Ecto neural progenitor cell (in vitro differentiated cells): ENCODE measurements at regions not wholly inside any gene's neighbourhood (a gene's known extent, or its start where the extent isn't known, plus 50 kb on each side); places are given as distances from the start of the nearest gene placed in this dataset.
"Not testable (repeated sequence)": the region's sequence is repeated elsewhere in the genome, so short reads cannot be mapped to it uniquely, and the experiment has no call there.

Source experiments
- DNase-seq: peaks from one replicate; pipeline ENCODE4 v3.0.0-alpha.2; 2018; ENCODE audit warnings: low spot score

DNA sequence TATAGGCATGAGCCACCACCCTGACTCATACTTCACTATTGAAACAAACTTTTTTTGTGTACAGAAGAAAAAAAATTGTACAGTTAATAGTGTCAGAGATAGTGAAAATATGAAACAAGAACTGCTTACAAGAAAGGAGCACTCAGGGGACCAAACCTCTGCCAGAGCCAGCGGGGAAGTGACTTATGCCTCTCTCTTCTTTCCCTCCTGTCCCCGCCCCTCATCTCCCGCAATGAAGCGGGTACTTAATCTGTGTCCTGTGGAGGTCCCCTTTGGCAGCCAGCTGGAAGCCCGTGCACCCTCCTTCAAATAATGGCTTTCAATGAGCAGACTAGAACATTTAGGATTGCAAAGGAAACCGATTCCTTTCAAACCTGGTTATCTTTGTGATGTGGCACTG is 51.5 kb downstream of the PPIAL4A start:
- not testable (repeated sequence) for DNase-seq

DNA sequence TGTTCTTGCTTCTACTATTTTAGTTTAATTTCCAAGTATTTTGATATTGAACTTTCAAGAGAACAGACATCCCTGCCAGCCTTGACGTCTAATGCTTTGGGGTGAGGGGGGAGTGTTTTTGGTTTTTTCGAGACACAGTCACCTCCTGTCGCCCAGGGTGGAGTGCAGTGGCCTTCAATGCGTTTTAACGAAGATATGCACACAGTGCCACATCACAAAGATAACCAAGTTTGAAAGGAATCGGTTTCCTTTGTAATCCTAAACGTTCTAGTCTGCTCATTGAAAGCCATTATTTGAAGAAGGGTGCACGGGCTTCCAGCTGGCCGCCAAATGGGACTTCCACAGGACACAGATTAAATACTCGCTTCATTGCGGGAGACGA is 52.3 kb downstream of the PPIAL4A start:
- DNase-seq: not testable (repeated sequence)

DNA sequence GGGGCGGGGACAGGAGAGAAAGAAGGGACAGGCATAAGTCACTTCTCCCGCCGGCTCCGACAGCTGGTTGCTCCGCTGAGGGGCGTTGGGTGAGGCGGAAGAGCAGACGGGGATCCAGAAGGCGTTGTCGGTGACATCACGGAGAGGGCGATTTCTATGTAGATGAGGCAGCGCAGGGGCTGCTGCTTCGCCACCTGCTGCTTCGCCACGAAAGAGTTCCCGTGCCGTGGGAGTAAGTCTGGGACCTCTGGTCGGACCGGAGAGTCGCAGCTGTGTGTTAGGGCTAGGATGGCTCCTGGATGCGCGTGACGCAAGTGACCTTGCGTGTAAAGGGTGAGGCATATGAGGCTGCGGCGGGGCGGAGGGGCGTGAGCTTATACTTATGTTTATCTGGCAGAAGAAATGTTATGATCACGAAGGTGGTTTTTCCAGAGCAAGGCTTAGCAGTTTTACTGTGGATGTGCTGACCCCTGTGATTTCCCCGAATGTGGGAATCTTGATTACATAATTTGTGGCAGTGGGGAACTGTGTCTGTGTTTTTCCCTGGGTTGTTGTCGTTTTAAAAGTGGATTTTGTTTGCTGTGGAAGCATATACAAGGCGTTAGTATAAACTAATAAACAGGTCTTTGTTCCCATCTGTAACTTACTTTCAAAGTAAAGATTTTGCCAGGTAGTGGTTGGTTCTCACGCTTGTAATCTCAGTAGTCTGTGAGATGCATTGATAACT is 52.8 kb downstream of the PPIAL4A start:
- DNase-seq: peak; percentile 83

DNA sequence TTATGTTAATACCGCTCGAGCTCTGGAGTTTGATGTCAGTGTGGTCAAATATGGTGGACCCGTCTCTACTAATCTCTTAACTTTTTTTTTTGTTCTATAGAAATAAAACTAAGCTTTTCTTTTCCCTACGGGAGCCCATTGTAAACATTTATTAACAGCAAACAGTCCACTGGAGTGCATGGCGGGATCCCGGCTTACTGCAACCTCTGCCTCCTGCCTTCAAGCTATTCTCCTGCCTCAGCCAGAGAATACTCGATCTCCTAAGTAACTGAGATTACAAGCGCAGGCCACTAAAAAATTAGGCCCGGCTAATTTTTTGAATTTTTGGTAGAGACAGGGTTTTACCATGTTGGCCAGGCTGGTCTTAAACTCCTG is 53.4 kb downstream of the PPIAL4A start:
- DNase-seq: not testable (repeated sequence)

DNA sequence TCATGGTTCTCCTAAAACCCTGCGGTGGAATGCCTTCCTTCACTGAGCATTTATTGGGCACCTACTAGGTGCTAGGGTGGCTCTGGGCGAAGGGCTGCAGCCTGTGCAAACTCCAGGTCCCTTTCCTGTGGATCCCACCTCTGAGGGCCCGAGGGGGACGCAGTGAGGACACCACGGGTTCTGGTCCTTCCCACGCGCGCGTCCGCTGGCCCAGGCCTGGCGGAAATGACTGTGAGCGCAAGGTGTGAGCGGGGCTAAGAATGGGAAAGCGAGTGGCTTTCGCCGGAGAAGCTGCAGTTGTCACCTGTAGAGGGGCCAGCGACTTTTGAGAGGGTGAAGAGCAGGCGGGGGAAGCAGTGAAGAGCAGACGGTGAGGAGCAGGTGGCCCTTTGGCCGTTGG is 55.1 kb downstream of the PPIAL4A start:
- not testable (repeated sequence) for DNase-seq

GRCh38 chr1:120945122-120945521 is 55.6 kb downstream of the PPIAL4A start:
- DNase-seq: not testable (repeated sequence)

DNA sequence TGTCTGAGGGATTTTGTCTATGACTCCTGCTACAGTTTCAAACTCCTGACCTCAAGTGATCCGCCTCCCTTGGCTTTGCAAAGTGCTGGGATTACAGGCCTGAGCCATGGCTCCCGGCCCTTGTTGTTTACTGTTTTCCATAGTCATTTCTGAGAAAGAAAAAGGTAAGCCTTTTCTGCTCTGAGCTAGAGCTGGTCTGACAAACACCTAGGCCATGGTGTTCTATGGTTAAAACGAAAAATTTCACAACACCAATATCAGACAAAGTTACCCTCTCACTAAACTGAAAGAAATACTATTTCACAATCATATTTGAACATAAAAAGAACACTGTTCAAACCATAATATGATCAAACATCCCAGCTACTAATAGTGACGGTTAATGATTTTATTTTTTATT is 57.5 kb downstream of the PPIAL4A start:
- not testable (repeated sequence) for DNase-seq

DNA sequence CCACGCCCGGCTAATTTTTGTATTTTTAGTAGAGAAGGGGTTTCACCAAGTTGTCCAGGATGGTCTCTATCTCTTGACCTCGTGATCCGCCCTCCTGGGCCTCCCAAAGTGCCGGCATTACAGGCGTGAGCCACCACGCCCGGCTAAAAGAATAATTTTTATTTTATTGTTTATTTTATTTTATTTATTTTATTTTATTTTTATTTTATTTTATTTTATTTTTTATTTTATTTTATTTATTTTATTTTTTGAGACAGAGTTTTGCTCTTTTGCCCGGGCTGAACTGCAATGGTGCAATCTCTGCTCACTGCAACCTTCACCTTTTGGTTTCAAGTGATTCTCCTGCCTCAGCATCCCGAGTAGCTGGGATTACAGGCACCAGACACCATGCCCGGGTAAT is 60.2 kb downstream of the PPIAL4A start:
- not testable (repeated sequence) for DNase-seq

DNA sequence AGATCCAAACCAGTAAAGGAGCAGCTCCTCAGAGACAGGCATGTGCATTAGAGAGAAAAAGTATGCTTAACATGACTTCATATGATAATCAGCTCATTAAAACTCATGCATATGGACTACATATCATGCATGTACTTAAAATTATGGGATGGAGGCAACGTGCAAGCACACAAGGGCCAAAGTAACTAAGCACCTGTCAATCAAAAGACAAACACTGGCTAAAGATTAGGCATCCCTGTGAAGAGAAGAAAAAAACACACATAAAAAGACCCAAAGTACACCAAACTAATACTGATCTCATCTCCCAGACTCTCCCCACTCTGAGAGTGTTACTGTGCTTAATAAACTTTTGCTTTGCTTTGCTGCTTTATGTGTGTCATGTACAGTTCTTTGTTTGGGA is 61.1 kb downstream of the PPIAL4A start:
- DNase-seq: not testable (repeated sequence)

DNA sequence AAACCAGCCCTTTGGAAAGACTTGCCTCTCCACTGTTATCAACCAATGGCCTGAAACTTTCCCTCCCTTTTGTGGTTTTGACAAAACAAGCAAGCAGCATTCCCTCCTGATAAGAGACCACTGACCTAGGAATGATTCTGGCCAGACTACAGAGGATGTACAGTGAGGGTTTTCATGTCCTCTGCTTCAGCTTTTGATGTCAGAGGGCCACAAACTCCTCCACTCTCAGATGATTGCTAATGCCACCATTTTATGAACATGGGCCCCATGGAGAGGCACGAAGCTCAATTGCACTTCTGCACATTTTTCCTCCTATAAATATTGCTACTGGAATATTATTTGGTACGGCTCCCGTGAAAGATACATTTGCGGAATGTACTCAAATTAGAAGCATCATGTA is 61.5 kb downstream of the PPIAL4A start:
- not testable (repeated sequence) for DNase-seq

- not testable (repeated sequence) for DNase-seq
Measured at GRCh38 chr1:120952207-120952870, 62.8 kb downstream of the PPIAL4A start.

DNA sequence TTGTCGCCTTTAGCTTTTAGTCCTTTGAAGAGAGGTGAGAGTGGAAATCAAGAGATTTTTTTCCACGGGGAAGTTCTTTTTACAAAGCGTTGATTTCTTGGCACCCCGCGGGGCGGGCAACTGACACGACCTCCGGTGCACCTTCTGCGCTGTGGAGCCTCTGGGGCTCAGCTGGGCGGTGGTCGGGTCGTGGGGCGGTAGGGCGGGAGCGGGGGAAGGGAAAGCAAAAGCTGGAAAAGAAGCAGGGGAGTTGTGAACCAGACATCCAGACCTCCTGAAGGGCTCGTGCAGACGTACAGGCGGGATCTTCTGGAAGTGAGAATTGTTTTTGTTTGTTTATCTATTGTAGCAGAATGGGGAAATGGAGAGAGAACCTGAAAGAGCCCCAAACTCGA is 63.3 kb downstream of the PPIAL4A start:
- not testable (repeated sequence) for DNase-seq

- no peak for DNase-seq
Measured at GRCh38 chr1:120954736-120955135, 65.2 kb downstream of the PPIAL4A start.

DNA sequence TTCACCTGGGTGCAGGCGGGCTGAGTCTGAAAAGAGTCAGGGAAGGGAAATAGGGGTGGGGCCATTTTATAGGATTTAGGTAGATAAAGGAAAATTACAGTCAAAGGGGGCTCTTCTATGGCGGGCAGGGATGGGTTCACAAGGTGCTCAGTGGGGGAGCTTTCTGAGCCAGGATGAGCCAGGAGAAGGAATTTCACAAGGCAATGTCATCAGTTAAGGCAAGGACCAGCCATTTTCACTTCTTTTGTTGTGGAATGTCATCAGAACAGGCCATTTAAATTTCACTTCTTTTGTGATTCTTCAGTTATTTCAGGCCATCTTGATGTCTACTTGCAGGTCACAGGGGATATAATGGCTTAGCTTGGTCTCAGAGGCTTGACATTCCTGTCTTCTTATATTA is 66.4 kb downstream of the PPIAL4A start:
- not testable (repeated sequence) for DNase-seq

DNA sequence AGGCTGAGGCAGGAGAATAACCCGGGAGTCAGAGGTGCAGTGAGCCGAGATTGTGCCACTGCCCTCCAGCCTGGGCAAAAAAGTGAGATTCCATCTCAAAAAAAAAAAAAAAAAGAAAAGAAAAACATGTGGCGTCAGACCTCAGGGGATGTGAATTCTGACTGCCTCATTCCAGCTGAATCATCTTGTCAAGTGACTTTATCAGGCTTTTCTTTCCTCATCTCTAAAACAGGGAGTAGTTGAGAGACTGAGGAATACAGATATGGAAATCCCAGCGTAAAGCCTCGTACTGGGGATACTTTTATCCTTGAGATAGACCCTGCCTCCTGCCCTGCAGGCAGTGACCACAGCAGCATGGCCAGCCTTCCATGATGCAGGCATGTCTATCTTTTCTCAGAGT is 76.4 kb downstream of the PPIAL4A start:
- DNase-seq: not testable (repeated sequence)

- DNase-seq: not testable (repeated sequence)
Measured at GRCh38 chr1:120972863-120973262, 83.3 kb downstream of the PPIAL4A start.

DNA sequence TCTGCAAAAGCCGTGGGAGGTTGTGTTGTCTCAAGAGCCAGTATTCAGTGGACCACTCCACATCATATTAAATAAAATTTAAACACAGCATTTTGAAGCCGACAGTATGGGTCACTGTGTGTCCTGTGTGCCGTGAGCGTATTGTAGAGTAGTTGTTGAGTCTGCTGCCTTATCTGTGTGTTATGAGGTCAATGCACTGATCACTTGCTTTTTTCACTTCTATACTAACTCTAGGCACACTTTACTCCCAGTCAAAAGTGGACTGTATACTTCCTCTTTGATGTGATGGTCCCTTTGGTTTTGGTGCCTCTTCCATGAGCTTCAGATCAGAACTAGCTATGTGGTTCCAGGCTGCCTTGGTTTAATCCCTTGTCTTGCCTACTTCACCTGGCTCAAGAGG is 84.3 kb downstream of the PPIAL4A start:
- not testable (repeated sequence) for DNase-seq

- not testable (repeated sequence) for DNase-seq
Measured at GRCh38 chr1:120977279-120977678, 87.7 kb downstream of the PPIAL4A start.

DNA sequence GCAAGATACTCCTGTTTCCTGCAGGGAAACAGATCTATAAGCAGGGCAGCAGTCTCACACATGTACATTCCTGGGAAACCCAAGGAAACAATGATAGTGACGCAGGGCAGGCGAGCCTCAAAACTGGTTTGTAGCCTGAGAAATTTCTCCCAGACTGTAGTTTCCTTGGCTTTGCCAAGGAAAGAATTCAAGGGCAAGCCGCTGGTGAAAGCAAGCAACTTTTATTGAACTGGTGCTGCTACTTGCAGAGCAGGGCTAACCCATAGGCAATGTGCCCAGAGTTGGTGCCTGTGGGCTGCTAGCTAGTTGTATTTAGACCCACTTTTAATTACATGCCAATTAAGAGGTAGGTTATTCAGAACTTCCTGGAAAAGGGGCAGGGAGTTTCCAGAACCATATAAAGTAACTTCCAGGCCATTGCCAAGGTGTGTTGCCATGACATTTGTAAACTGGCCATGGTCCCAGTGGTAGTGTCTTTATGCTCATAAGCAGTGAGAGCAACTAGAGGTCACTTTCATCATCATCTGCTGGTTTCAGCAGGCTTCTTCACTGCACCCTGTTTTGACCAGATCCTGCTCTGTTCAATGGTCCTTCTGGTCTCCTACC is 92.0 kb downstream of the PPIAL4A start:
- DNase-seq: not testable (repeated sequence)

- not testable (repeated sequence) for DNase-seq
Measured at GRCh38 chr1:120994614-120995013, 105.0 kb downstream of the PPIAL4A start.

- DNase-seq: not testable (repeated sequence)
Measured at GRCh38 chr1:120995025-120995424, 105.5 kb downstream of the PPIAL4A start.

GRCh38 chr1:121001090-121001726 is 111.6 kb downstream of the PPIAL4A start:
- not testable (repeated sequence) for DNase-seq

DNA sequence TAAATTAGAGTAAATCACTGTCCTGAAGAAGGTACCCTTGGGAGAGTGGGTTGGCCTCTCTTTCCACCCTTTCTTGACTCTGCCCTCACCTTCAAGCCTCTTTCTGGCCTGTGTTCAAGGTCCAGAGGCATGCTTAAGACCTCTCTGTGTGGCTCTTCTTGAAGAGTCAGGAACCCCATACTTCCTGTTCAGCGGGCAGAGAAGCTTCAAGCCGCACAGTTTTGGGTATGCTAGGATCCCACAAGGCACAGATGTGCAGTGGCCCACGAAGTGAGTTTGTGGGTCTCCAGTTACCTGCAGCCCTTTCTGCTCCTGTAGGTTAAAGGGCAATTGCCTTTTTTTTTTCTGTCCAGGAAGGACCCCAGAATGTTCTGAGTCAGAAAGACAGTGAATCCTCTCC is 113.7 kb downstream of the PPIAL4A start:
- DNase-seq: not testable (repeated sequence)
